Ascending aorta (tissue), 2 donors: ENCODE measurements at regions not wholly inside any gene's neighbourhood (a gene's known extent, or its start where the extent isn't known, plus 50 kb on each side); places are given as distances from the start of the nearest gene placed in this dataset.

Experiments used
- DNase-seq, 2 donors: peaks; one replicate each; pipeline ENCODE4 v3.0.0-alpha.2; 2019; ENCODE audit warnings: low spot score in 2 of 2
- H3K27ac ChIP-seq, 2 donors: fragments of 200-600 bp; sonication (generic); one replicate each; pipeline ENCODE4 v1.5.1; 2016 to 2017; ENCODE audit warnings: mild to moderate bottlenecking in 1 of 2
- H3K27me3 ChIP-seq: fragments of 200-600 bp; sonication (generic); one replicate; pipeline ENCODE4 v1.5.1; 2017
- H3K36me3 ChIP-seq, 2 donors: fragments of 200-600 bp; sonication (generic); one replicate each; pipeline ENCODE4 v1.5.1; 2016
- H3K4me1 ChIP-seq, 2 donors: fragments of 200-600 bp; sonication (generic); one replicate each; pipeline ENCODE4 v1.5.1; 2016 to 2017; ENCODE audit warnings: mild to moderate bottlenecking in 1 of 2
- H3K4me3 ChIP-seq, 2 donors: fragments of 200-600 bp; sonication (generic); one replicate each; pipeline ENCODE4 v1.5.1; 2016 to 2017; ENCODE audit warnings: mild to moderate bottlenecking in 1 of 2
- H3K9me3 ChIP-seq, 2 donors: fragments of 200-600 bp; sonication (generic); one replicate each; pipeline ENCODE4 v1.5.1; 2016
- intact Hi-C: fragments of 100-400 bp; cut with DNase I; formaldehyde crosslinking; loops from one replicate; pipeline ENCODE4 v1.15.1; 2023
- TF ChIP-seq, protein P1 (sequence below), 3 experiments: fragments of 200-600 bp in 2 of 3; fragments of 450-650 bp in 1 of 3; sonication (generic) in 2 of 3; IDR thresholded peaks; one replicate each; pipeline ENCODE4 v1.5.1; 2016 to 2019; ENCODE audit warnings: antibody characterized with exemption in 3 of 3, mild to moderate bottlenecking in 1 of 3, moderate library complexity in 1 of 3

DNA sequence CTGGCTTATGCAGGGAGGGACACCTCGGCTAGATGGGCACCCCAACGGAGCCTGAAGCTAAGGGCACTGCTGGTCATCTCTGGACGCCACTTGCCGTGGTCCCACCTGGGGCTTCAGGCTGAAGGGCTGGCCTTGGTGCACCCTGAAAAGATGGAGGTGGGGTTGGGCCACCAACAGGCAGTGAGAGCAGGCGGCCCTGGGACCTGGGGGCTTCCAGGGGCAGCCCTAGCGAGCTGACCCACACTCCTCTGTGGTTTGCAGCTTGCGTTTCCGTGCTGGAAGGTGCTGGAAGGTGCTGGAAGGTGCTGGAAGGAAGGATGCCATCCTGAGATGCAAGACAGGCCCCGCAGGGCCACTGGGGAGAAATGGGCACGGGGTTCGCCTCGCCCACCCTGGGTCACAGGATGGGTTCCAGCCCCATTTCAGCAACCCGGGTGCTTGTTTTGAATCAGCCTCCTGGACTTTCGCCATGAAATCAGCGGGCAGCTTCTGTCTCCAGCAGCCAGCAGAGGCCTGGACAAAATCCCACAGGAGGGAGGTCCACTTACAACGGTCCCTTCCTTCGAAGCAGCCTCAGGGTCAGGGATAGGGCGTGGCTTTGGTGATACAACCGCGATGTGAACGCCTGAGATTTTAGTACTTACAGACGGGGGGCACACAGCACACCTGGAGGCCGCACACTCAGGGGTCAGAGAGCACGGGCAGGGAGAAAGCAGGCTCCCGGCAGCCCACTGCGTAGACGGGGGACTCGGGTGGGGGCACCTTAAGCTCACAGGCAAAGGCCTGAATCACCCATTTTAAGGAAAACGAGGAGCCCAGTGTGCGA lies 303.1 kb upstream of the IRX4 start:
- no peaks in the 10 kb centered on the region for H3K27me3 ChIP-seq
- TF ChIP-seq, protein P1, sequence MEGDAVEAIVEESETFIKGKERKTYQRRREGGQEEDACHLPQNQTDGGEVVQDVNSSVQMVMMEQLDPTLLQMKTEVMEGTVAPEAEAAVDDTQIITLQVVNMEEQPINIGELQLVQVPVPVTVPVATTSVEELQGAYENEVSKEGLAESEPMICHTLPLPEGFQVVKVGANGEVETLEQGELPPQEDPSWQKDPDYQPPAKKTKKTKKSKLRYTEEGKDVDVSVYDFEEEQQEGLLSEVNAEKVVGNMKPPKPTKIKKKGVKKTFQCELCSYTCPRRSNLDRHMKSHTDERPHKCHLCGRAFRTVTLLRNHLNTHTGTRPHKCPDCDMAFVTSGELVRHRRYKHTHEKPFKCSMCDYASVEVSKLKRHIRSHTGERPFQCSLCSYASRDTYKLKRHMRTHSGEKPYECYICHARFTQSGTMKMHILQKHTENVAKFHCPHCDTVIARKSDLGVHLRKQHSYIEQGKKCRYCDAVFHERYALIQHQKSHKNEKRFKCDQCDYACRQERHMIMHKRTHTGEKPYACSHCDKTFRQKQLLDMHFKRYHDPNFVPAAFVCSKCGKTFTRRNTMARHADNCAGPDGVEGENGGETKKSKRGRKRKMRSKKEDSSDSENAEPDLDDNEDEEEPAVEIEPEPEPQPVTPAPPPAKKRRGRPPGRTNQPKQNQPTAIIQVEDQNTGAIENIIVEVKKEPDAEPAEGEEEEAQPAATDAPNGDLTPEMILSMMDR (IDR thresholded peaks at IDR 0.05): no peak

DNA sequence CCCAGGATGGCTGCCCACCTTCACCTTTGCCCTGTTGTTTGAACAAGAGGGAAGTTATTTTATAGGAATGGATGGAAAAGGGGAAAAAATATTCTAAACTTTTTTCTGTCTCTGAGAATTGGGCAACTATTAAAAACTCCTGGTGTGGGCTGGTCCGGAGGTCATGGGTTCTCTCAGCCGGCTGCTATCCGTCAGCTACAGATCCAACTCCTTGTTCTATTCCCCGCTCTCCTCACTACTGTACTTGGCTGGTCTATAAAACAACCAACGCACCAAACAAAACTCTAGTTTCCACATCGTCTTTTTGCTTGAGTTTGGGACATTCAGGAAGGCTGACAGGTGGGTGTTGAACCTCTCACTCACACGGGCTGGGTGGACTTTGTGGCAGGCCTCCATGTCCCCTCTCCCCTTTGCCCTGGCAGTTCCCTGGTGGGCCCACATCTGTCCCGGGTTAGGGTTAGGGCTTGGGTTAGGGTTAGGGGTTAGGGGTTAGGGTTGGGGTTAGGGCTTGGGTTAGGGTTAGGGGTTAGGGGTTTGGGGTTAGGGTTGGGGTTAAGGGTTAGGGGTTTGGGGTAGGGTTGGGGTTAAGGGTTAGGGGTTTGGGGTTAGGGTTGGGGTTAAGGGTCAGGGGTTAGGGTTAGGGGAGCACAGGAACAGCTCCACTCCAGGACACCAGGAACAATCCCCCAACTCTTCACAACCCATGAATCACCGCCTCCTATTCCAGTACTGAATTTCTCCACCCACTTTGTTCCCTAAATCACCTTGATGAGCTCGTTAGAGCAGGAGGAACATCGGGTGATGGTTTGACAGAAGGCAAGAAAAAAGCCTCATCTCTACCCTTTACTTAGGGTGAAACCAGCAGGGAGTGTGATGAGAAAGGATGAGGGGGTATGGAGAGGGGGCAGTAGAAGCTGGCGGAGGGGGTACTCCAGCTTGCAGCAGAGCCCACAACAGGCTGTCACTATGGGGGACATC lies 302.1 kb upstream of the IRX4 start:
- TF ChIP-seq, protein P1 (IDR thresholded peaks at IDR 0.05): no peak
- intact Hi-C loops: no loop called here
- no peak overlapping the region for H3K27ac ChIP-seq

More for the DNA sequence above, 303.1 kb upstream of the IRX4 start:
- peak in 1 of 2 donors; percentile 53 for DNase-seq
- H3K27ac ChIP-seq: no peak overlapping the region
- H3K9me3 ChIP-seq: no peaks in the 10 kb centered on the region
- H3K4me1 ChIP-seq: no peaks in the 10 kb centered on the region
- H3K36me3 ChIP-seq: no peaks in the 10 kb centered on the region
- intact Hi-C loops: no loop called here
- H3K4me3 ChIP-seq: no peak overlapping the region

DNA sequence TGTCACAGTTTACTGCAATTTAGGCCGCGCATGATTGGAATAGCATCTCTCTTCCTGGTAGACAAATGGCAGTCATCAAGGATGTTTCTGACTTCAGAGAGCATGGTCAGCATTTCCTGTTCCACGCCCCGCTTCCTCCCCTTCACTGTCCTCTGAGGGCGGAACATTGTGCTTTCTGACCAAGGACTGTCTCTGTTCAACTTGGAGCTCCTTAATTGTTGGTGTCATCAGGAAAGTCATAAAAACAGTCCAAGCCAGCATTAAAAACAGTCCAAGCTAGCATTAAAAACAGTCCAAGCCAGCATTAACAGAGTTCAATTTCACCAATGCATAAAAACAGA lies 301.3 kb upstream of the IRX4 start:
- no peak overlapping the region for H3K27ac ChIP-seq
- no peaks in the 10 kb centered on the region for H3K36me3 ChIP-seq
- intact Hi-C loops: no loop called here
- no peaks in the 10 kb centered on the region for H3K27me3 ChIP-seq
- H3K4me1 ChIP-seq: no peaks in the 10 kb centered on the region
- no peak for DNase-seq
- H3K9me3 ChIP-seq: no peaks in the 10 kb centered on the region
- TF ChIP-seq, protein P1 (IDR thresholded peaks at IDR 0.05): no peak
- no peak overlapping the region for H3K4me3 ChIP-seq

More for the DNA sequence above, 302.1 kb upstream of the IRX4 start:
- H3K4me3 ChIP-seq: no peak overlapping the region
- H3K4me1 ChIP-seq: no peaks in the 10 kb centered on the region
- no peaks in the 10 kb centered on the region for H3K9me3 ChIP-seq
- no peaks in the 10 kb centered on the region for H3K27me3 ChIP-seq
- DNase-seq: peak in 1 of 2 donors; percentile 18
- H3K36me3 ChIP-seq: no peaks in the 10 kb centered on the region

DNA sequence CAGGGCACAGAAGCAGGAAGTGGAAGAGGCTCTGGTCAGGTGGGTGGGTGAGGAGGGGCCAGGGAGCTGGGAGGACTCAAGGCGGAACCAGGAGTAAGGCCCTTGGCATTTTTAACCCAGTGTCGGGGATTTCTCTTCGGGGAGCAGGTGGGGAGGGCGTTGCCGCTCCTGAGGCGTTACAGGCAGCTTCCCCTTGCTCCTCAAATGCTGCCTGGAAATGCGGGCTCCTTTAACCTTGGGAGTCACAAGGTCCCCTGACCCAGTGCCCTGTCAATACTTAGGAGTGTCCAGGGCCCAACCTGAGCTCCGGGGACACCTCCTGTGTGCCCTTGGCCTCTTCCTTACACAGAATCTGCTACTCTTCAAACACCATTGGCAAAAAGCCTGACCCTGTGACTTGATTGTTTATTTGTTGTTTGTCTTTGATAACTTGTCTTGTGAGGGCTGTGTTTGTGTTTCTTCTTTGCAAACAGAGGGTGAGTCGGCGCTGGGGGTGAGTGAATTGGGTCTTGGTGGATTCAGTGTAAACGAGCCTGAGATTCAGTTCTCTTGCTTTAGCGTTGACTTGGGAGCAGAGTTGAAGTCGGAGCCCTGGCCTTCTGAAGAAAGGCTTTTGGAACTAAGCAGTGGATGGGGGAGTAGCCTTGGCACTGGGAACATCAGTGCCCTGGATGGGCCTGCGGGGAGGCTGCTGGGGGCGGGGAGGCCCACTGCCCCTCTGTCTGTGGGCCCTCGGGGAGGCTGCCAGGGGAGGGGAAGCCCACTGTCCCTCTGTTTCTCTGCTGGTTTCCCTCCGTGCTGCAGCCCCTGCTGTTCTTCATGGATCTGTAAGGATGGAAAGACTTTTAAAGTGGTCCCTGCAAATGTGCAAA lies 300.7 kb upstream of the IRX4 start:
- peak in 1 of 2 donors; percentile 16 for DNase-seq
- no peaks in the 10 kb centered on the region for H3K4me1 ChIP-seq
- intact Hi-C loops: no loop called here
- no peak overlapping the region for H3K4me3 ChIP-seq
- no peak overlapping the region for H3K27ac ChIP-seq
- H3K9me3 ChIP-seq: no peaks in the 10 kb centered on the region
- no peaks in the 10 kb centered on the region for H3K27me3 ChIP-seq
- H3K36me3 ChIP-seq: no peaks in the 10 kb centered on the region
- TF ChIP-seq, protein P1 (IDR thresholded peaks at IDR 0.05): no peak

DNA sequence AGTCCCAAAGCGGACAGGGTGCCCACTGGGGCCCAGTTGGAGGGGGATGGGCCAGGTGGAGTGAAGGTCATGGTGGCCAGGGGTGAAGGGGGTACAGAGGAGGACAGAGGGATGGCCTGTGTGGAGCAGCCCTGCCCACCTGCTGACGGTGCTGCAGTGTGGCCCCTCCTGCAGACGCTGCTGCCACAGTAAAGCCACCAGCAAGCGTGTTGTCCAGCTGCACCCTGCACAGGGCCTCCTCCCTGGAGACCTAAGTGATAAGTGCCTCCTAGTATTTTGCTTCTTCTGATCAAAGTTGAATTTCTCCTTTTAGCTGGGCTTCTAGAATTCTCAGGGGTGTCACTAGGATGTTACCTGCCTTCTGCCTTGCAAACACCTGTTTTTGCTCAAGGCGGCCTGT lies 299.3 kb upstream of the IRX4 start:
- Histone ChIP-seq H3K4me3 (no peak overlapping the region), H3K27me3 (no peaks in the 10 kb centered on the region), H3K27ac (no peak overlapping the region), H3K4me1 (no peaks in the 10 kb centered on the region), H3K36me3 (no peaks in the 10 kb centered on the region), H3K9me3 (no peaks in the 10 kb centered on the region)
- intact Hi-C loops: no loop called here
- TF ChIP-seq, protein P1 (IDR thresholded peaks at IDR 0.05): no peak
- no peak for DNase-seq
